Fibroblast of lung (primary cell): ENCODE measurements at regions not wholly inside any gene's neighbourhood (a gene's known extent, or its start where the extent isn't known, plus 50 kb on each side); places are given as distances from the start of the nearest gene placed in this dataset.

Experiments used
- DNase-seq, 2 donors: peaks; one replicate each; pipeline versions ENCODE4 v3.0.0 to v3.0.0-alpha.2; 2010; ENCODE audit warnings: low read depth in 2 of 2
- H2AFZ ChIP-seq: 2 replicates; pipeline ENCODE4 v1.5.1; 2012; ENCODE audit warnings: low read length, control low read depth, inconsistent platforms
- H3K27ac ChIP-seq: 2 replicates; pipeline ENCODE4 v1.5.1; 2011; ENCODE audit warnings: low read length, control low read depth; ENCODE audit not compliant: insufficient read depth
- H3K27me3 ChIP-seq: 2 replicates; pipeline ENCODE4 v1.5.1; 2011; ENCODE audit warnings: mild to moderate bottlenecking, low read length; ENCODE audit not compliant: control insufficient read depth, insufficient read depth
- H3K36me3 ChIP-seq: 2 replicates; pipeline ENCODE4 v1.5.1; 2011; ENCODE audit warnings: low read length; ENCODE audit not compliant: control insufficient read depth, insufficient read depth
- H3K4me1 ChIP-seq: 2 replicates; pipeline ENCODE4 v1.5.1; 2011; ENCODE audit warnings: low read length; ENCODE audit not compliant: control insufficient read depth, insufficient read depth; ENCODE audit errors: extremely low read depth
- H3K4me2 ChIP-seq: 2 replicates; pipeline ENCODE4 v1.5.1; 2011; ENCODE audit warnings: low read length, control low read depth; ENCODE audit not compliant: insufficient read depth; ENCODE audit errors: extremely low read depth
- H3K4me3 ChIP-seq, 4 experiments: fragments of 200-600 bp in 1 of 4; sonication (generic) in 1 of 4; replicated peaks in 1 of 4; 2 replicates each; pipeline ENCODE4 v1.5.1; 2011 to 2016; ENCODE audit warnings: low read length in 4 of 4, low read depth in 3 of 4, mild to moderate bottlenecking in 3 of 4, control low read depth in 2 of 4, inconsistent platforms in 1 of 4, mixed read lengths in 1 of 4; ENCODE audit not compliant: insufficient read depth in 1 of 4; ENCODE audit errors: control extremely low read depth in 1 of 4
- H3K79me2 ChIP-seq: 2 replicates; pipeline ENCODE4 v1.5.1; 2012; ENCODE audit warnings: mild to moderate bottlenecking, low read length, inconsistent platforms; ENCODE audit not compliant: control insufficient read depth, insufficient read depth
- H3K9ac ChIP-seq: 2 replicates; pipeline ENCODE4 v1.5.1; 2011; ENCODE audit warnings: mild to moderate bottlenecking, low read length, control low read depth; ENCODE audit not compliant: insufficient read depth
- H3K9me3 ChIP-seq: 2 replicates; pipeline ENCODE4 v1.5.1; 2012; ENCODE audit warnings: low read depth, low read length; ENCODE audit not compliant: control insufficient read depth, insufficient read depth
- H4K20me1 ChIP-seq: 2 replicates; pipeline ENCODE4 v1.5.1; 2011; ENCODE audit warnings: low read length; ENCODE audit not compliant: control insufficient read depth, insufficient read depth; ENCODE audit errors: extremely low read depth
- CTCF ChIP-seq, 2 donors: IDR thresholded peaks in 1 of 2; conservative IDR thresholded peaks in 1 of 2; 1 replicate in 1 of 2; 2 replicates in 1 of 2; pipeline ENCODE4 v1.5.1; 2011 to 2012; ENCODE audit warnings: low read length in 2 of 2, control low read depth in 1 of 2, inconsistent platforms in 1 of 2, low read depth in 1 of 2, mild to moderate bottlenecking in 1 of 2
- EZH2 ChIP-seq: IDR thresholded peaks from 2 replicates; pipeline ENCODE4 v1.5.1; 2012; ENCODE audit warnings: low read length, control low read depth, mild to moderate bottlenecking; ENCODE audit errors: missing control alignments

GRCh38 chr16:85302848-85303353 is 190.6 kb upstream of the CIBAR2 start:
- Histone ChIP-seq H4K20me1 (no peaks in the 10 kb centered on the region), H3K27ac (no peak overlapping the region), H3K27me3 (no peaks in the 10 kb centered on the region), H3K79me2 (no peaks in the 10 kb centered on the region), H3K9me3 (no peaks in the 10 kb centered on the region), H3K4me3 (no peak overlapping the region), H3K4me1 (no peaks in the 10 kb centered on the region), H3K4me2 (no peak overlapping the region), H3K9ac (no peak overlapping the region), H3K36me3 (no peaks in the 10 kb centered on the region), H2AFZ (no peak overlapping the region)
- DNase-seq: no peak
- no peak for TF ChIP-seq CTCF (conservative IDR thresholded peaks at IDR 0.05 in 1 of 2, IDR thresholded peaks at IDR 0.05 in 1 of 2; ENCODE audit: low read depth in 1 of 2, low read length in 2 of 2)
- no peak for TF ChIP-seq EZH2

- DNase-seq: peak in 1 of 2 donors; percentile 29
- H4K20me1 ChIP-seq: no peaks in the 10 kb centered on the region
These were observed 191.1 kb upstream of the CIBAR2 start for GRCh38 chr16:85303354-85303883.

GRCh38 chr16:85304337-85304736 is 192.1 kb upstream of the CIBAR2 start:
- no peaks in the 10 kb centered on the region for H3K79me2 ChIP-seq
- no peaks in the 10 kb centered on the region for H3K9me3 ChIP-seq
- no peak overlapping the region for H3K4me3 ChIP-seq
- no peaks in the 10 kb centered on the region for H4K20me1 ChIP-seq
- DNase-seq: no peak
- H3K27ac ChIP-seq: no peak overlapping the region
- H3K9ac ChIP-seq: no peak overlapping the region
- H3K4me1 ChIP-seq: no peaks in the 10 kb centered on the region
- no peaks in the 10 kb centered on the region for H3K27me3 ChIP-seq
- H3K36me3 ChIP-seq: no peaks in the 10 kb centered on the region
- no peak overlapping the region for H3K4me2 ChIP-seq
- H2AFZ ChIP-seq: no peak overlapping the region
- TF ChIP-seq EZH2 (no peak), CTCF (conservative IDR thresholded peaks at IDR 0.05 in 1 of 2, IDR thresholded peaks at IDR 0.05 in 1 of 2; ENCODE audit: low read depth in 1 of 2, low read length in 2 of 2) (no peak)

More at GRCh38 chr16:85303354-85303883, 191.1 kb upstream of the CIBAR2 start:
- peak; percentile 34 to 48 for TF ChIP-seq CTCF (conservative IDR thresholded peaks at IDR 0.05 in 1 of 2, IDR thresholded peaks at IDR 0.05 in 1 of 2; ENCODE audit: low read depth in 1 of 2, low read length in 2 of 2)
- no peak for TF ChIP-seq EZH2
- no peaks in the 10 kb centered on the region for H3K4me1 ChIP-seq
- no peak overlapping the region for H3K4me3 ChIP-seq
- H3K27ac ChIP-seq: no peak overlapping the region
- no peaks in the 10 kb centered on the region for H3K36me3 ChIP-seq
- H3K9me3 ChIP-seq: no peaks in the 10 kb centered on the region
- no peak overlapping the region for H3K9ac ChIP-seq
- H2AFZ ChIP-seq: no peak overlapping the region
- H3K27me3 ChIP-seq: no peaks in the 10 kb centered on the region
- H3K4me2 ChIP-seq: no peak overlapping the region
- no peaks in the 10 kb centered on the region for H3K79me2 ChIP-seq
